CD4-positive, alpha-beta T cell treated with Interleukin-4 for 4 hours (primary cell): ENCODE measurements at regions not wholly inside any gene's neighbourhood (a gene's known extent, or its start where the extent isn't known, plus 50 kb on each side); places are given as distances from the start of the nearest gene placed in this dataset.
"Not testable (repeated sequence)": the region's sequence is repeated elsewhere in the genome, so short reads cannot be mapped to it uniquely, and the experiment has no call there.

ENCODE experiments used
- DNase-seq: peaks from one replicate; pipeline ENCODE4 v3.0.0-alpha.2; 2020

GRCh38 chr13:86584301-86584700, 785.1 kb upstream of the SLITRK6 start:
- no peak for DNase-seq

- DNase-seq = no peak
Measured at GRCh38 chr13:86585835-86586234, 786.6 kb upstream of the SLITRK6 start.

- DNase-seq = no peak
Measured at GRCh38 chr13:86591862-86592261, 792.6 kb upstream of the SLITRK6 start.

- no peak for DNase-seq
Measured at GRCh38 chr13:86601351-86601750, 802.1 kb upstream of the SLITRK6 start.

GRCh38 chr13:86606264-86606663, 807.0 kb upstream of the SLITRK6 start:
- DNase-seq = no peak

GRCh38 chr13:86608701-86609100, 809.5 kb upstream of the SLITRK6 start:
- no peak for DNase-seq

- no peak for DNase-seq
Measured at GRCh38 chr13:86633346-86633745, 834.1 kb upstream of the SLITRK6 start.

- DNase-seq = not testable (repeated sequence)
Measured at GRCh38 chr13:86651171-86651570, 852.0 kb upstream of the SLITRK6 start.

- DNase-seq = no peak
Measured at GRCh38 chr13:86653009-86653408, 853.8 kb upstream of the SLITRK6 start.

GRCh38 chr13:86655561-86655960, 856.3 kb upstream of the SLITRK6 start:
- no peak for DNase-seq

GRCh38 chr13:86660090-86660489, 860.9 kb upstream of the SLITRK6 start:
- DNase-seq = no peak

GRCh38 chr13:86665842-86666241, 866.6 kb upstream of the SLITRK6 start:
- DNase-seq = no peak

- no peak for DNase-seq
Measured at GRCh38 chr13:86673931-86674431, 874.8 kb upstream of the SLITRK6 start.

- DNase-seq = no peak
Measured at GRCh38 chr13:86681223-86681622, 882.0 kb upstream of the SLITRK6 start.

- DNase-seq = no peak
Measured at GRCh38 chr13:86684402-86684801, 885.2 kb upstream of the SLITRK6 start.

- DNase-seq = no peak
Measured at GRCh38 chr13:86689911-86690310, 890.7 kb upstream of the SLITRK6 start.

- DNase-seq = no peak
Measured at GRCh38 chr13:86692291-86692690, 893.1 kb upstream of the SLITRK6 start.

- DNase-seq = no peak
Measured at GRCh38 chr13:86710013-86710412, 910.8 kb upstream of the SLITRK6 start.

- no peak for DNase-seq
Measured at GRCh38 chr13:86710896-86711295, 911.7 kb upstream of the SLITRK6 start.

GRCh38 chr13:86714495-86714894, 915.3 kb upstream of the SLITRK6 start:
- DNase-seq = no peak

- no peak for DNase-seq
Measured at GRCh38 chr13:86725105-86725504, 925.9 kb upstream of the SLITRK6 start.

- no peak for DNase-seq
Measured at GRCh38 chr13:86729206-86729605, 930.0 kb upstream of the SLITRK6 start.

GRCh38 chr13:86731987-86732386, 932.8 kb upstream of the SLITRK6 start:
- DNase-seq = no peak

GRCh38 chr13:86737334-86737932, 933.7 kb upstream of the SLITRK5 start:
- DNase-seq = no peak

- no peak for DNase-seq
Measured at GRCh38 chr13:86741762-86742285, 929.3 kb upstream of the SLITRK5 start.
